OCI-LY1 (cell line): ENCODE measurements at regions not wholly inside any gene's neighbourhood (a gene's known extent, or its start where the extent isn't known, plus 50 kb on each side); places are given as distances from the start of the nearest gene placed in this dataset.

Source experiments
- CTCF ChIP-seq: fragments of 200-600 bp; sonication (generic), shearing (Covaris generic); IDR thresholded peaks from 2 replicates; pipeline ENCODE4 v1.5.1; 2017; ENCODE audit warnings: mild to moderate bottlenecking, antibody characterized with exemption, low read length, moderate library complexity, mixed read lengths
- EZH2 ChIP-seq: fragments of 200-600 bp; sonication (generic), shearing (Covaris generic); IDR thresholded peaks from 2 replicates; pipeline ENCODE4 v1.8.0; 2017; ENCODE audit warnings: borderline replicate concordance, mixed run types, mild to moderate bottlenecking, antibody characterized with exemption, low read length, moderate library complexity, mixed read lengths

- TF ChIP-seq CTCF = no peak
- no peak for TF ChIP-seq EZH2
These were observed 411.8 kb downstream of the FBXO15 start for GRCh38 chr18:73735836-73736235.
